PC-3 (cell line): ENCODE measurements at regions not wholly inside any gene's neighbourhood (a gene's known extent, or its start where the extent isn't known, plus 50 kb on each side); places are given as distances from the start of the nearest gene placed in this dataset.

Experiments
- EZH2 ChIP-seq: fragments of 300-600 bp; sonication (generic); IDR thresholded peaks from one replicate; pipeline ENCODE4 v1.6.1; 2017; ENCODE audit warnings: antibody characterized with exemption, mild to moderate bottlenecking, low read length; ENCODE audit not compliant: unreplicated experiment
- EZH2phosphoT487 ChIP-seq: fragments of 300-600 bp; sonication (generic); IDR thresholded peaks from 2 replicates; pipeline ENCODE4 v1.6.1; 2018; ENCODE audit warnings: mild to moderate bottlenecking, antibody characterized with exemption, low read length, borderline replicate concordance
- TF ChIP-seq, protein P1 (sequence below): fragments of 300-600 bp; sonication (generic); conservative IDR thresholded peaks from 2 replicates; pipeline ENCODE4 v1.5.1; 2017; ENCODE audit warnings: antibody characterized with exemption, low read depth, mild to moderate bottlenecking, low read length

DNA sequence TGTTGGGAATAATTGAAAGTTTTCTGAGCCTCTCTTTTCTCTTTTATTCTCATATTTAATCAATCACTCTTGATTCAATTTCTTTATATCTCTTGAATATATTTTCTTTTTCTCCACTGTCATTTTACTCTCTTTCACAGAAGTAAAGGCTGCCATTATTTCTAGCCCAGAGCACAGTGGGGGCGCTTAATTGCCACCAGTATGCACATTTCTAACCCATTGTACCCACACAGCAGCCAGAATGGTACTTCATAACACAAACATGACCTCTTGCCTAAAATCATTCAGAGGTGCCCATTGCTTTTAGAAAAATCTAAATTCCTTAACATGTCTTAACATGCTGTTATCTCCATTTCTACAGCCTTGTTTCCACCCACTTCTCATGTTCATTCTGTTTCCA lies 190.2 kb upstream of the LMO3 start:
- no peak for TF ChIP-seq EZH2phosphoT487
- TF ChIP-seq, protein P1, sequence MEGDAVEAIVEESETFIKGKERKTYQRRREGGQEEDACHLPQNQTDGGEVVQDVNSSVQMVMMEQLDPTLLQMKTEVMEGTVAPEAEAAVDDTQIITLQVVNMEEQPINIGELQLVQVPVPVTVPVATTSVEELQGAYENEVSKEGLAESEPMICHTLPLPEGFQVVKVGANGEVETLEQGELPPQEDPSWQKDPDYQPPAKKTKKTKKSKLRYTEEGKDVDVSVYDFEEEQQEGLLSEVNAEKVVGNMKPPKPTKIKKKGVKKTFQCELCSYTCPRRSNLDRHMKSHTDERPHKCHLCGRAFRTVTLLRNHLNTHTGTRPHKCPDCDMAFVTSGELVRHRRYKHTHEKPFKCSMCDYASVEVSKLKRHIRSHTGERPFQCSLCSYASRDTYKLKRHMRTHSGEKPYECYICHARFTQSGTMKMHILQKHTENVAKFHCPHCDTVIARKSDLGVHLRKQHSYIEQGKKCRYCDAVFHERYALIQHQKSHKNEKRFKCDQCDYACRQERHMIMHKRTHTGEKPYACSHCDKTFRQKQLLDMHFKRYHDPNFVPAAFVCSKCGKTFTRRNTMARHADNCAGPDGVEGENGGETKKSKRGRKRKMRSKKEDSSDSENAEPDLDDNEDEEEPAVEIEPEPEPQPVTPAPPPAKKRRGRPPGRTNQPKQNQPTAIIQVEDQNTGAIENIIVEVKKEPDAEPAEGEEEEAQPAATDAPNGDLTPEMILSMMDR: no peak
- no peak for TF ChIP-seq EZH2
